Heart left ventricle (tissue), 16 donors: ENCODE measurements at regions not wholly inside any gene's neighbourhood (a gene's known extent, or its start where the extent isn't known, plus 50 kb on each side); places are given as distances from the start of the nearest gene placed in this dataset.

ENCODE experiments used
- ATAC-seq, 4 donors: fragments of 200-7000 bp; cut with Tn5 transposase; one replicate each; pipeline ENCODE4 v1.9.1; 2020 to 2022; ENCODE audit warnings: moderate library complexity in 4 of 4, mild to moderate bottlenecking in 3 of 4, moderate number of reproducible peaks in 1 of 4
- DNase-seq, 5 donors: peaks; one replicate each; pipeline ENCODE4 v3.0.0-alpha.2; 2020
- H3K27ac ChIP-seq, 12 donors: fragments of 200-600 bp; sonication (generic) in 4 of 12; one replicate each; pipeline versions ENCODE4 v1.5.0 to v1.8.0; 2016 to 2022; ENCODE audit warnings: mild to moderate bottlenecking in 2 of 12
- H3K27me3 ChIP-seq, 9 donors: fragments of 200-600 bp; sonication (generic) in 2 of 9; one replicate each; pipeline versions ENCODE4 v1.5.1 to v1.8.0; 2016 to 2022; ENCODE audit warnings: mild to moderate bottlenecking in 3 of 9
- H3K36me3 ChIP-seq, 9 donors: fragments of 200-600 bp; sonication (generic) in 2 of 9; one replicate each; pipeline versions ENCODE4 v1.5.0 to v1.8.0; 2018 to 2022; ENCODE audit warnings: mild to moderate bottlenecking in 2 of 9
- H3K4me1 ChIP-seq, 12 donors: fragments of 200-600 bp; sonication (generic) in 4 of 12; one replicate each; pipeline versions ENCODE4 v1.5.0 to v1.8.0; 2016 to 2022; ENCODE audit warnings: mild to moderate bottlenecking in 3 of 12
- H3K4me3 ChIP-seq, 12 donors: fragments of 200-600 bp; sonication (generic) in 4 of 12; one replicate each; pipeline versions ENCODE4 v1.5.0 to v1.8.0; 2017 to 2022; ENCODE audit warnings: mild to moderate bottlenecking in 9 of 12, moderate library complexity in 4 of 12
- H3K9me3 ChIP-seq, 12 donors: fragments of 200-600 bp; sonication (generic) in 4 of 12; one replicate each; pipeline versions ENCODE4 v1.5.0 to v1.8.0; 2016 to 2022; ENCODE audit warnings: mild to moderate bottlenecking in 1 of 12
- POLR2A ChIP-seq, 2 donors: fragments of 450-650 bp; IDR thresholded peaks; one replicate each; pipeline ENCODE4 v1.6.1; 2017; ENCODE audit warnings: antibody characterized with exemption in 2 of 2, mild to moderate bottlenecking in 2 of 2, moderate library complexity in 2 of 2
- WGBS, 4 donors: extraction: QIAGEN DNeasy Blood & Tissue Kit in 2 of 4; methylation state at CpG; one replicate each; pipeline versions ENCODE4 v1.1.5 to v1.1.7; 2013 to 2018; 5-methylcytosine and 5-hydroxymethylcytosine counted together
- intact Hi-C, 10 donors: fragments of 100-400 bp; cut with DNase I; formaldehyde crosslinking; loops; one replicate each; pipeline versions ENCODE4 v1.11.1 to v1.14.2; 2022
- TF ChIP-seq, protein P1 (sequence below), 12 donors: fragments of 200-600 bp; sonication (generic) in 4 of 12; IDR thresholded peaks; one replicate each; pipeline versions ENCODE4 v1.5.0 to v1.8.0; 2018 to 2022; ENCODE audit warnings: antibody characterized with exemption in 12 of 12, mild to moderate bottlenecking in 5 of 12
- donor health status: ischemic (EF 13 %, LVEDD 7.1; RV severe dilation, severe dysfunction).
- donor health status: healthy with polysubstance abuse.
- donor health status: DM: no; HTN: yes; CAD: no.
- donor health status: DM: no; HTN: no; CAD: no.
- donor health status: ischemic (EF 25% LVEDD 6.9; RV normal size, moderate dysfunction).
- donor health status: ischemic (EF 25% LVEDD 5.7; RV mildly dilated, moderate dysfunction).
- donor health status: healthy.
- donor health status: DM: yes; HTN: yes; CAD: no.
- donor health status: ischemic (EF 35%, LVEDD 5.7; RV mildly dilated, moderate dysfunction).
- donor health status: nonischemic (EF 11% LVEDD 7.7; RV severe dilation, severe dysfunction).
- donor health status: DM: yes; HTN: yes; CAD: no.
- donor health status: PGD.
- donor health status: ischemic (EF 29% LVEDD 5.4; RV normal size, mild dysfunction).
- donor health status: nonischemic (EF 23%, LVEDD 6.1; RV moderate dilation, normal function).

DNA sequence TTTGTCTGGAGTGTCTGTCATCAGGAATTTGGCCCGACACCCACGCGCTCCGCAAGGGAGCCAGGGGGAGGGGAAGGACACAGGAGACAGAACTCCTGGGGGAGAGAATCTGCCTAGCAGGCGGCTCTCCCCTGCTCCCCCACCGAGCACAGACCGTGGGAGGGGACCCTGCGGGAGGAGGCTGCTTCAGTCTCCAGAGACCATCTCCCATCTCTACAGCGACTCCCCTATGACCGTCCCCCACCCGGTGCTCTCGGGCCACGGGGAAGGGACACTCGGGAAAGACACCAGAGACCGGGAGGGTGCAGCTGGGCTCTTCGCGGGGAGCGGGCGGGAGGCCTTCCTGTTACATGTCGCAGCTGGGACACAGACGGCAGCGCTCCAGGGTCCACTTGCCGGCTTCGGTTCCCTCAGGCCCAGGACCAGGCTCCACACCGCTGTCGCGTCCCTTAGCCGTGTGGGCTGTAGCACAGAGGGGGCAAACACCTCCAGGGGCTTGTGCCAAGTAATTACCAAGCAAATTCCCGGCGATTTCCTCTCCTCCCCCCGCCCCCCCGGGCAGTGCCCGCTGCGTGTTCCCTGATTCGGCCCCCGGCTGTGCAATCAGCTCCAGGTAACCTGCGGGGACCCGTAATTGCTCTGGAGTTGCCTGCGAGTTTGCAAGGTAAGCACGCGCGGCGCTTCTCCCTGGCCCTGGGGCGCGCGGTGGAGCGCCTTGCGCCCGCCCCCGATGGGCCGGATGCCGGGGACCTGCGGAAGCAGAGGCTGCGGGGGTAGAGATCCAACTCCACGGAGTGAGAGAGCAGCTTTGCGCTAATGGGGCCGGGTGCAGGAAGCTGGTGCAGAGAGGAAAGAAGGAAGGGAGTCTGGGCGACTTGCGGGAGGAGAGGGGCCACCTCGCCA lies 155.1 kb upstream of the CADM1 start:
- WGBS, 4 donors: 5 to 13% (median 6%) methylated on average over 35 to 60 of the region's 60 CpGs
- Histone ChIP-seq H3K9me3 (no peaks in the 10 kb centered on the region), H3K4me3 (peak overlapping the region; percentile 8 to 65 (median 52)), H3K27me3 (peaks cover 0 to 44% (median 4%) of the 10 kb centered on the region in 9 donors), H3K27ac (peak overlapping the region in 8 of 12 donors; percentile 28 to 72 (median 36)), H3K4me1 (peaks cover 0 to 21% (median 14%) of the 10 kb centered on the region in 12 donors), H3K36me3 (no peaks in the 10 kb centered on the region)
- DNase-seq: peak; percentile 41 to 76 (median 58)
- peak; percentile 42 to 90 (median 80) for ATAC-seq
- no peak for TF ChIP-seq POLR2A (IDR thresholded peaks at IDR 0.05)
- TF ChIP-seq, protein P1, sequence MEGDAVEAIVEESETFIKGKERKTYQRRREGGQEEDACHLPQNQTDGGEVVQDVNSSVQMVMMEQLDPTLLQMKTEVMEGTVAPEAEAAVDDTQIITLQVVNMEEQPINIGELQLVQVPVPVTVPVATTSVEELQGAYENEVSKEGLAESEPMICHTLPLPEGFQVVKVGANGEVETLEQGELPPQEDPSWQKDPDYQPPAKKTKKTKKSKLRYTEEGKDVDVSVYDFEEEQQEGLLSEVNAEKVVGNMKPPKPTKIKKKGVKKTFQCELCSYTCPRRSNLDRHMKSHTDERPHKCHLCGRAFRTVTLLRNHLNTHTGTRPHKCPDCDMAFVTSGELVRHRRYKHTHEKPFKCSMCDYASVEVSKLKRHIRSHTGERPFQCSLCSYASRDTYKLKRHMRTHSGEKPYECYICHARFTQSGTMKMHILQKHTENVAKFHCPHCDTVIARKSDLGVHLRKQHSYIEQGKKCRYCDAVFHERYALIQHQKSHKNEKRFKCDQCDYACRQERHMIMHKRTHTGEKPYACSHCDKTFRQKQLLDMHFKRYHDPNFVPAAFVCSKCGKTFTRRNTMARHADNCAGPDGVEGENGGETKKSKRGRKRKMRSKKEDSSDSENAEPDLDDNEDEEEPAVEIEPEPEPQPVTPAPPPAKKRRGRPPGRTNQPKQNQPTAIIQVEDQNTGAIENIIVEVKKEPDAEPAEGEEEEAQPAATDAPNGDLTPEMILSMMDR (IDR thresholded peaks at IDR 0.05): no peak
- intact Hi-C loops: no loop called here

DNA sequence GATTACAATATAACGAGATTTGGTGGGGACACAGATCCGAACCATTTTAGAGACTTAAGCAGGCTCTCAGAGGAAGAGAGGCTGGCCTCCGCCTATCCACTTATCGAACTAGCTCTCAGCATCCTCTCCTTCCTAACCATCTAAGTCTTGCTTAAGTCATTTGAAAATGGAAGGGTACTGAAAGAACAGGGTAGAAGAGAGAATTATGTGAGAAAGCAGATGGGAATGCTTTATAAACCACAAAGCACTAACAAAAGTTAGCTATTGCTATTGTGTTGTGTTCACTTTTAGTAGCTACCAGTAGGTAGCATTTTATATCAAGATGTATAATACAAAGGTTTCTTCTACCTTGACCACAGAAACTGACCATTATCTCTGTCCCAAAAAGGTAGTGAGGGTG lies 153.4 kb upstream of the CADM1 start:
- Histone ChIP-seq H3K4me3 (no peak overlapping the region), H3K27me3 (peaks cover 0 to 52% (median 4%) of the 10 kb centered on the region in 9 donors), H3K27ac (no peak overlapping the region), H3K9me3 (no peaks in the 10 kb centered on the region), H3K4me1 (peaks cover 0 to 21% (median 14%) of the 10 kb centered on the region in 12 donors), H3K36me3 (no peaks in the 10 kb centered on the region)
- intact Hi-C loops: no loop called here
- WGBS, 4 donors: 95 to 98% (median 96%) methylated on average over 4 of the region's 4 CpGs
- DNase-seq (no peak), ATAC-seq (no peak)
- TF ChIP-seq POLR2A (IDR thresholded peaks at IDR 0.05): no peak
- TF ChIP-seq, protein P1 (IDR thresholded peaks at IDR 0.05): no peak

DNA sequence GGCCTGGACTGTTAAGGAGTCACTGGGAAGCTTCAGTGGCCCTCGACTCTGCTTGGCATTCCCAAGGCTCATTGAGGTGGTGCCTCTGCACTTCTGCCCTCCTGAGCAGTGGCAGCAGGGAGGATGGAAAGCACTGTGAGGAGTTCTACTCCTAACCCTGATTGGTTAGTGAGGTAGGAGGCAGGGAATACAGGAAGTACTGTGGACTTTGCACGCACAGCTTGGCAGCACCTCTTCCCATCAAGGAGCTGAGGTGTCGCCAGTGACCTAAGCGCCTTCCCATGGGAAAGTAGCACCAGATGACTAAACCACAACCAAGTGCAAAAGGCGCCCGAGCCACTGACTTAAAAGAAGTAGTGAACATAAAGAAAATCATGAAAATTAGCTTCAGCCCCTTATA lies 152.5 kb upstream of the CADM1 start:
- Histone ChIP-seq H3K27me3 (peaks cover 0 to 45% (median 4%) of the 10 kb centered on the region in 9 donors), H3K4me3 (no peak overlapping the region), H3K4me1 (peaks cover 0 to 22% (median 14%) of the 10 kb centered on the region in 12 donors), H3K27ac (no peak overlapping the region), H3K9me3 (no peaks in the 10 kb centered on the region), H3K36me3 (no peaks in the 10 kb centered on the region)
- DNase-seq (no peak), ATAC-seq (no peak)
- WGBS, 4 donors: 72 to 88% (median 79%) methylated on average over 6 of the region's 6 CpGs
- TF ChIP-seq POLR2A (IDR thresholded peaks at IDR 0.05): no peak
- TF ChIP-seq, protein P1 (IDR thresholded peaks at IDR 0.05): no peak
- intact Hi-C loops: no loop called here

DNA sequence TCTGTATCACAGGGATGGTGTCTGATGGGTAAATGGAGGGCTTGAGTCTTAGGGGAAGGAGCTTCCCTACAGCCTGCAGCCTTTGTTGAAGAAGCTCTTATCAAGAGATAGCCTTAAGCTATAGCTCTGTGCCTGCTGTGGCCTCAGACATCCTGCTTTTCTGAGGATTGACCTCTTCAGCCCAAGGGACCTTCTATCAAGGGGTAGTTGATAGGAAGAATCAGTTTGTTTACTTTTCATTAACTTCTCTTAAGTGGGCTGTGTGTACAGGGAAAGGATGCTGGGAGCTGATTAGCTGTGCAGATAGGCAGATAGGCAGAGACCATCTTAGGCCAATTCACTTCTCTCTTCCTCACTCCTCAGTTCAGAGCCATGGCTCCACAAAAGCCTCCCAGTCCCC lies 151.8 kb upstream of the CADM1 start:
- TF ChIP-seq, protein P1 (IDR thresholded peaks at IDR 0.05): no peak
- no peak for TF ChIP-seq POLR2A (IDR thresholded peaks at IDR 0.05)
- H3K4me3 ChIP-seq: no peak overlapping the region
- ATAC-seq (no peak), DNase-seq (no peak)
- peaks cover 0 to 47% (median 4%) of the 10 kb centered on the region in 9 donors for H3K27me3 ChIP-seq
- H3K9me3 ChIP-seq: no peaks in the 10 kb centered on the region
- H3K4me1 ChIP-seq: peaks cover 0 to 22% (median 14%) of the 10 kb centered on the region in 12 donors
- H3K36me3 ChIP-seq: no peaks in the 10 kb centered on the region
- no peak overlapping the region for H3K27ac ChIP-seq
- intact Hi-C loops: no loop called here
